ENCODE measurements at regions not wholly inside any gene's neighbourhood (a gene's known extent, or its start where the extent isn't known, plus 50 kb on each side); places are given as distances from the start of the nearest gene placed in this dataset.

- H4K20me1 ChIP-seq (ENCODE audit: insufficient read depth), result no peaks in the 10 kb centered on the region
- H3K27ac ChIP-seq, result no peak overlapping the region
- H3K9ac ChIP-seq, result no peak overlapping the region
- no peaks in the 10 kb centered on the region for H3K79me2 ChIP-seq (ENCODE audit: insufficient read depth, low read depth)
- H3K4me3 ChIP-seq (IDR thresholded peaks at IDR 0.05; ENCODE audit: insufficient read depth, low read depth, low read length), result no peak overlapping the region
- TF ChIP-seq, protein P1, sequence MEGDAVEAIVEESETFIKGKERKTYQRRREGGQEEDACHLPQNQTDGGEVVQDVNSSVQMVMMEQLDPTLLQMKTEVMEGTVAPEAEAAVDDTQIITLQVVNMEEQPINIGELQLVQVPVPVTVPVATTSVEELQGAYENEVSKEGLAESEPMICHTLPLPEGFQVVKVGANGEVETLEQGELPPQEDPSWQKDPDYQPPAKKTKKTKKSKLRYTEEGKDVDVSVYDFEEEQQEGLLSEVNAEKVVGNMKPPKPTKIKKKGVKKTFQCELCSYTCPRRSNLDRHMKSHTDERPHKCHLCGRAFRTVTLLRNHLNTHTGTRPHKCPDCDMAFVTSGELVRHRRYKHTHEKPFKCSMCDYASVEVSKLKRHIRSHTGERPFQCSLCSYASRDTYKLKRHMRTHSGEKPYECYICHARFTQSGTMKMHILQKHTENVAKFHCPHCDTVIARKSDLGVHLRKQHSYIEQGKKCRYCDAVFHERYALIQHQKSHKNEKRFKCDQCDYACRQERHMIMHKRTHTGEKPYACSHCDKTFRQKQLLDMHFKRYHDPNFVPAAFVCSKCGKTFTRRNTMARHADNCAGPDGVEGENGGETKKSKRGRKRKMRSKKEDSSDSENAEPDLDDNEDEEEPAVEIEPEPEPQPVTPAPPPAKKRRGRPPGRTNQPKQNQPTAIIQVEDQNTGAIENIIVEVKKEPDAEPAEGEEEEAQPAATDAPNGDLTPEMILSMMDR (conservative IDR thresholded peaks at IDR 0.05; ENCODE audit: low read depth, low read length), result no peak
- no peaks in the 10 kb centered on the region for H3K27me3 ChIP-seq (ENCODE audit: insufficient read depth, low read depth)
- H3K4me2 ChIP-seq, result no peak overlapping the region
- no peaks in the 10 kb centered on the region for H3K4me1 ChIP-seq (ENCODE audit: low read depth, poor library complexity, severe bottlenecking)
- no peaks in the 10 kb centered on the region for H3K36me3 ChIP-seq (ENCODE audit: insufficient read depth)
- H2AFZ ChIP-seq (ENCODE audit: low read depth), result no peak overlapping the region
Measured at GRCh38 chr3:159029306-159030026, 227.6 kb downstream of the MFSD1 start.

GRCh38 chr3:159030138-159030670 is 228.3 kb downstream of the MFSD1 start:
- no peak overlapping the region for H3K27ac ChIP-seq
- no peaks in the 10 kb centered on the region for H3K79me2 ChIP-seq (ENCODE audit: insufficient read depth, low read depth)
- no peak overlapping the region for H2AFZ ChIP-seq (ENCODE audit: low read depth)
- no peak overlapping the region for H3K4me2 ChIP-seq
- no peak overlapping the region for H3K9ac ChIP-seq
- H3K4me1 ChIP-seq (ENCODE audit: low read depth, poor library complexity, severe bottlenecking), result no peaks in the 10 kb centered on the region
- no peaks in the 10 kb centered on the region for H3K27me3 ChIP-seq (ENCODE audit: insufficient read depth, low read depth)
- no peaks in the 10 kb centered on the region for H4K20me1 ChIP-seq (ENCODE audit: insufficient read depth)
- H3K36me3 ChIP-seq (ENCODE audit: insufficient read depth), result no peaks in the 10 kb centered on the region
- no peak overlapping the region for H3K4me3 ChIP-seq (IDR thresholded peaks at IDR 0.05; ENCODE audit: insufficient read depth, low read depth, low read length)
- TF ChIP-seq, protein P1 (conservative IDR thresholded peaks at IDR 0.05; ENCODE audit: low read depth, low read length), result no peak

DNA sequence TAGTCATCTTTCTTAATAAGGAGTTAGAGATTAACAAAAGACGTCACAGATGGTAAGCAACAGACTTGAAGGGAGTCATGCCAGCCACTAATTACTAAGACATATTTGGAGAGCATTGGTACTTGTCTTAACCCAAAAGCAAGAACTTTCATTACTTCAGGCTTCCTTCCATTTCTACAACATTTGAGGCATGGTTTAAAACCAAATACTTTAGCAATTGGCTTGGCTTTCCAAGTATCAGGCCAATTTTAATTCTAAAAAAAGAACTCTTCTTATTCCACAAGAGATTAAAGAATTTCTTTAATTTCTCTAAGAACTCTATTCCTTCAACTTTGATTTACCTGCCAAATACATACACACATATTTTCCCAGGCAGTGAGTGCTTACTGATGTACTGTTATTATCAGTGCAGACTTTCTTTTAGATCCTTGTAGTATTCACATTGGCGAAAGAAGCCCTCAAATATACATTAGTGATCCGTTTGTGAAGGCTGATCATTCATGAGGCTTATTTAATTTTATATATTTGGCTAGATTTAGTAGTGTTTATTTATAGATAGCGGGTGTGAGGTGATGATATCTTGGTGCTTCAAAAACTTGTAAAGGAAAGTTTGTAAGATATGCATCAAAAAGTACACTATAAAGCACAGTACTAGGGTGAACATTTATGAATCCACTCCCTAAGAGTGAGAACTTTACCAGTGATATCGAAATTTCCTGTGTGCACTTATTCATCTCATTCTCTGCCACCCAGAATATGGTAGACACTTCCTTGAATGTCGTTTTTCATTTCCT is 229.2 kb downstream of the MFSD1 start:
- H3K36me3 ChIP-seq (ENCODE audit: insufficient read depth), result no peaks in the 10 kb centered on the region
- no peaks in the 10 kb centered on the region for H3K79me2 ChIP-seq (ENCODE audit: insufficient read depth, low read depth)
- H2AFZ ChIP-seq (ENCODE audit: low read depth), result no peak overlapping the region
- no peaks in the 10 kb centered on the region for H4K20me1 ChIP-seq (ENCODE audit: insufficient read depth)
- no peak overlapping the region for H3K4me3 ChIP-seq (IDR thresholded peaks at IDR 0.05; ENCODE audit: insufficient read depth, low read depth, low read length)
- H3K27me3 ChIP-seq (ENCODE audit: insufficient read depth, low read depth), result no peaks in the 10 kb centered on the region
- H3K4me2 ChIP-seq, result no peak overlapping the region
- TF ChIP-seq, protein P1 (conservative IDR thresholded peaks at IDR 0.05; ENCODE audit: low read depth, low read length), result no peak
- H3K9ac ChIP-seq, result no peak overlapping the region
- no peak overlapping the region for H3K27ac ChIP-seq
- no peaks in the 10 kb centered on the region for H3K4me1 ChIP-seq (ENCODE audit: low read depth, poor library complexity, severe bottlenecking)

DNA sequence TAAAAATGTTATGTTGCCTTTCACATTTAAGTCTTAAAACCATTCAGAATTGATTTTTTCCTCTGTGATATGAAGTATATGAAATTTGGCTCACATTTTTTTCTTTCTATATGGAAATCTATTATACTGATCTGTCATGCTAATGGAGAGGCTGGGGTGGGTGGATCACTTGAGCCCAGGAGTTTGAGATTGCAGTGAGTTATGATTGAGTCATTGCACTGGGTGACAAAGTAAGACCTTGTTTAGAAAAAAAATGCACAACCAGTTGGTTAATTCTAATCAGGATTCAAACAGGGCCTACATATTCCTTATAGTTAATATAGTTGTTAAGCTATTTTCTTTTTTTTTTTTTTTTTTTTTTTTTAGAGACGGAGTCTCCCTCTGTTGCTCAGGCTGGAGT is 230.5 kb downstream of the MFSD1 start:
- Histone ChIP-seq H3K4me2 (no peak overlapping the region), H3K9ac (no peak overlapping the region), H3K79me2 (ENCODE audit: insufficient read depth, low read depth) (no peaks in the 10 kb centered on the region), H3K27me3 (ENCODE audit: insufficient read depth, low read depth) (no peaks in the 10 kb centered on the region), H3K4me3 (IDR thresholded peaks at IDR 0.05; ENCODE audit: insufficient read depth, low read depth, low read length) (no peak overlapping the region), H2AFZ (ENCODE audit: low read depth) (no peak overlapping the region), H3K36me3 (ENCODE audit: insufficient read depth) (no peaks in the 10 kb centered on the region), H4K20me1 (ENCODE audit: insufficient read depth) (no peaks in the 10 kb centered on the region), H3K4me1 (ENCODE audit: low read depth, poor library complexity, severe bottlenecking) (no peaks in the 10 kb centered on the region), H3K27ac (no peak overlapping the region)
- TF ChIP-seq, protein P1 (conservative IDR thresholded peaks at IDR 0.05; ENCODE audit: low read depth, low read length), result no peak

Data from KMS-11 (cell line).